HG03342 (cell line): ENCODE measurements at regions not wholly inside any gene's neighbourhood (a gene's known extent, or its start where the extent isn't known, plus 50 kb on each side); places are given as distances from the start of the nearest gene placed in this dataset.
"Not testable (repeated sequence)": the region's sequence is repeated elsewhere in the genome, so short reads cannot be mapped to it uniquely, and the experiment has no call there.

Experiments
- ATAC-seq: cut with Tn5 transposase; IDR thresholded peaks from one replicate; pipeline ENCODE4 v1.9.1; 2021; ENCODE audit warnings: mild to moderate bottlenecking, moderate library complexity; ENCODE audit not compliant: unreplicated experiment

- peak; percentile 49 for ATAC-seq
Observed at GRCh38 chr3:153889905-153890334, 231.3 kb upstream of the ARHGEF26 start.

GRCh38 chr3:153892126-153892525 is 229.1 kb upstream of the ARHGEF26 start:
- ATAC-seq, result no peak

GRCh38 chr3:153894857-153895256 is 226.3 kb upstream of the ARHGEF26 start:
- ATAC-seq, result no peak

- ATAC-seq, result no peak
Observed at GRCh38 chr3:153896197-153896596, 225.0 kb upstream of the ARHGEF26 start.

GRCh38 chr3:153897025-153897723 is 224.0 kb upstream of the ARHGEF26 start:
- ATAC-seq, result peak; percentile 78

- ATAC-seq, result peak; percentile 81
Observed at GRCh38 chr3:153897842-153898241, 223.3 kb upstream of the ARHGEF26 start.

GRCh38 chr3:153901152-153901551 is 220.0 kb upstream of the ARHGEF26 start:
- ATAC-seq, result no peak

- no peak for ATAC-seq
Observed at GRCh38 chr3:153901991-153902390, 219.2 kb upstream of the ARHGEF26 start.

GRCh38 chr3:153903430-153903829 is 217.8 kb upstream of the ARHGEF26 start:
- ATAC-seq, result peak; percentile 93

GRCh38 chr3:153906366-153906765 is 214.8 kb upstream of the ARHGEF26 start:
- no peak for ATAC-seq

- ATAC-seq, result no peak
Observed at GRCh38 chr3:153910387-153910786, 210.8 kb upstream of the ARHGEF26 start.

GRCh38 chr3:153911116-153911515 is 210.1 kb upstream of the ARHGEF26 start:
- no peak for ATAC-seq

- no peak for ATAC-seq
Observed at GRCh38 chr3:153919773-153920172, 201.4 kb upstream of the ARHGEF26 start.

GRCh38 chr3:153921826-153922225 is 199.4 kb upstream of the ARHGEF26 start:
- ATAC-seq, result no peak

GRCh38 chr3:153925841-153926514 is 195.2 kb upstream of the ARHGEF26 start:
- ATAC-seq, result no peak

GRCh38 chr3:153927107-153927506 is 194.1 kb upstream of the ARHGEF26 start:
- ATAC-seq, result peak; percentile 84

GRCh38 chr3:153928851-153929250 is 192.3 kb upstream of the ARHGEF26 start:
- ATAC-seq, result no peak

- not testable (repeated sequence) for ATAC-seq
Observed at GRCh38 chr3:153933481-153933880, 187.7 kb upstream of the ARHGEF26 start.

- no peak for ATAC-seq
Observed at GRCh38 chr3:153944084-153944483, 177.1 kb upstream of the ARHGEF26 start.

- ATAC-seq, result no peak
Observed at GRCh38 chr3:153951276-153951675, 169.9 kb upstream of the ARHGEF26 start.

- ATAC-seq, result no peak
Observed at GRCh38 chr3:153952091-153952490, 169.1 kb upstream of the ARHGEF26 start.

- no peak for ATAC-seq
Observed at GRCh38 chr3:153956613-153957012, 164.6 kb upstream of the ARHGEF26 start.
